HG02763 (cell line): ENCODE measurements at regions not wholly inside any gene's neighbourhood (a gene's known extent, or its start where the extent isn't known, plus 50 kb on each side); places are given as distances from the start of the nearest gene placed in this dataset.
"Not testable (repeated sequence)": the region's sequence is repeated elsewhere in the genome, so short reads cannot be mapped to it uniquely, and the experiment has no call there.

Source experiments
- ATAC-seq: cut with Tn5 transposase; IDR thresholded peaks from one replicate; pipeline ENCODE4 v1.9.1; 2021; ENCODE audit warnings: mild to moderate bottlenecking, moderate library complexity; ENCODE audit not compliant: unreplicated experiment

GRCh38 chr2:66243809-66244208 is 191.1 kb upstream of the MEIS1 start:
- ATAC-seq: not testable (repeated sequence)

GRCh38 chr2:66242888-66243287 is 192.0 kb upstream of the MEIS1 start:
- ATAC-seq: not testable (repeated sequence)

- ATAC-seq: no peak
These were observed 192.7 kb upstream of the MEIS1 start for GRCh38 chr2:66242099-66242789.

- ATAC-seq: no peak
These were observed 194.6 kb upstream of the MEIS1 start for GRCh38 chr2:66240286-66240685.

- no peak for ATAC-seq
These were observed 195.3 kb upstream of the MEIS1 start for GRCh38 chr2:66239655-66240054.

- ATAC-seq: no peak
These were observed 197.0 kb upstream of the MEIS1 start for GRCh38 chr2:66237803-66238379.

GRCh38 chr2:66236816-66237802 is 197.8 kb upstream of the MEIS1 start:
- ATAC-seq: no peak

GRCh38 chr2:66236067-66236685 is 198.7 kb upstream of the MEIS1 start:
- ATAC-seq: no peak

- ATAC-seq: no peak
These were observed 199.5 kb upstream of the MEIS1 start for GRCh38 chr2:66235428-66235827.

GRCh38 chr2:66233981-66234380 is 200.9 kb upstream of the MEIS1 start:
- ATAC-seq: no peak

- ATAC-seq: no peak
These were observed 206.8 kb upstream of the MEIS1 start for GRCh38 chr2:66228128-66228547.

GRCh38 chr2:66217039-66217585 is 217.8 kb upstream of the MEIS1 start:
- ATAC-seq: no peak

GRCh38 chr2:66212749-66213148 is 222.2 kb upstream of the MEIS1 start:
- no peak for ATAC-seq

GRCh38 chr2:66202586-66202985 is 232.3 kb upstream of the MEIS1 start:
- ATAC-seq: no peak

- no peak for ATAC-seq
These were observed 233.7 kb upstream of the MEIS1 start for GRCh38 chr2:66201242-66201641.

- ATAC-seq: no peak
These were observed 236.1 kb upstream of the MEIS1 start for GRCh38 chr2:66198873-66199272.

- ATAC-seq: no peak
These were observed 242.0 kb upstream of the MEIS1 start for GRCh38 chr2:66192888-66193287.

- ATAC-seq: no peak
These were observed 243.6 kb upstream of the MEIS1 start for GRCh38 chr2:66191311-66191710.

- no peak for ATAC-seq
These were observed 245.4 kb upstream of the MEIS1 start for GRCh38 chr2:66189553-66189952.

- no peak for ATAC-seq
These were observed 248.4 kb upstream of the MEIS1 start for GRCh38 chr2:66186537-66186936.

- no peak for ATAC-seq
These were observed 249.3 kb upstream of the MEIS1 start for GRCh38 chr2:66185497-66186054.
